Sigmoid colon (tissue), 4 donors: ENCODE measurements at regions not wholly inside any gene's neighbourhood (a gene's known extent, or its start where the extent isn't known, plus 50 kb on each side); places are given as distances from the start of the nearest gene placed in this dataset.

Experiments used
- EP300 ChIP-seq, 4 donors: sonication (generic); formaldehyde crosslinking; IDR thresholded peaks; one replicate each; pipeline ENCODE4 v1.6.1; 2017; ENCODE audit warnings: antibody characterized with exemption in 4 of 4
- POLR2A ChIP-seq, 2 donors: fragments of 450-650 bp; IDR thresholded peaks; one replicate each; pipeline ENCODE4 v1.6.1; 2016; ENCODE audit warnings: antibody characterized with exemption in 2 of 2, mild to moderate bottlenecking in 2 of 2, moderate library complexity in 2 of 2
- TF ChIP-seq, protein P1 (sequence below), 4 experiments: fragments of 450-650 bp in 3 of 4; fragments of 200-600 bp in 1 of 4; IDR thresholded peaks; one replicate each; pipeline ENCODE4 v1.5.1; 2016 to 2019; ENCODE audit warnings: antibody characterized with exemption in 4 of 4, mild to moderate bottlenecking in 3 of 4, moderate library complexity in 2 of 4

DNA sequence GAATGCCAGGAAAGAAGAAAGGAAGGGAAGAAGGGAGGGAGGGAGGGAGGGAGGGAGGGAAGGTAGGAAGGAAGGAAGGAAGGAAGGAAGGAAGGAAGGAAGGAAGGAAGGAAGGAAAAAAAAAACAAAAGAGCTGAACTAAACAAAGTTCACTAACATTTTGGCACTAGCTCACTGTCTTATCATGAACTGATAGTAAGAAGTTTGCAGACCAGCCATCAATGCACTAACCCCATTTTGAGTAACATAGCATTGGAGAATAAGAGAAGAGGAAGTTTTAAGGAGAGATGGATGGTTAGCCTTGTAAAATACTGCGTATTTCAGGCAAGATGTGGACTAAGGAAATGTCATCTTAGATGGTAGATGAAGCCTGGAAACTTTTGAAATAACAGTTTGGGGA is 1136.0 kb downstream of the FLRT2 start:
- TF ChIP-seq, protein P1, sequence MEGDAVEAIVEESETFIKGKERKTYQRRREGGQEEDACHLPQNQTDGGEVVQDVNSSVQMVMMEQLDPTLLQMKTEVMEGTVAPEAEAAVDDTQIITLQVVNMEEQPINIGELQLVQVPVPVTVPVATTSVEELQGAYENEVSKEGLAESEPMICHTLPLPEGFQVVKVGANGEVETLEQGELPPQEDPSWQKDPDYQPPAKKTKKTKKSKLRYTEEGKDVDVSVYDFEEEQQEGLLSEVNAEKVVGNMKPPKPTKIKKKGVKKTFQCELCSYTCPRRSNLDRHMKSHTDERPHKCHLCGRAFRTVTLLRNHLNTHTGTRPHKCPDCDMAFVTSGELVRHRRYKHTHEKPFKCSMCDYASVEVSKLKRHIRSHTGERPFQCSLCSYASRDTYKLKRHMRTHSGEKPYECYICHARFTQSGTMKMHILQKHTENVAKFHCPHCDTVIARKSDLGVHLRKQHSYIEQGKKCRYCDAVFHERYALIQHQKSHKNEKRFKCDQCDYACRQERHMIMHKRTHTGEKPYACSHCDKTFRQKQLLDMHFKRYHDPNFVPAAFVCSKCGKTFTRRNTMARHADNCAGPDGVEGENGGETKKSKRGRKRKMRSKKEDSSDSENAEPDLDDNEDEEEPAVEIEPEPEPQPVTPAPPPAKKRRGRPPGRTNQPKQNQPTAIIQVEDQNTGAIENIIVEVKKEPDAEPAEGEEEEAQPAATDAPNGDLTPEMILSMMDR (IDR thresholded peaks at IDR 0.05) = no peak
- TF ChIP-seq POLR2A (IDR thresholded peaks at IDR 0.05) (no peak), EP300 (IDR thresholded peaks at IDR 0.05) (no peak)
